Breast epithelium (tissue), 4 donors: ENCODE measurements at regions not wholly inside any gene's neighbourhood (a gene's known extent, or its start where the extent isn't known, plus 50 kb on each side); places are given as distances from the start of the nearest gene placed in this dataset.

ENCODE experiments used
- DNase-seq, 2 donors: peaks; one replicate each; pipeline ENCODE4 v3.0.0-alpha.2; 2019; ENCODE audit warnings: low spot score in 2 of 2
- H3K27ac ChIP-seq, 2 donors: fragments of 200-600 bp; sonication (generic) in 1 of 2; one replicate each; pipeline ENCODE4 v1.5.1; 2016 to 2019; ENCODE audit warnings: mild to moderate bottlenecking in 1 of 2
- H3K27me3 ChIP-seq, 2 donors: fragments of 200-600 bp; sonication (generic) in 1 of 2; one replicate each; pipeline versions ENCODE4 v1.5.1 to v1.6.0; 2017 to 2019; ENCODE audit warnings: control low read depth in 1 of 2, mild to moderate bottlenecking in 1 of 2
- H3K36me3 ChIP-seq: fragments of 200-600 bp; one replicate; pipeline ENCODE4 v1.5.1; 2019
- H3K4me1 ChIP-seq, 2 donors: fragments of 200-600 bp; sonication (generic); one replicate each; pipeline ENCODE4 v1.5.1; 2016 to 2019; ENCODE audit warnings: control low read depth in 1 of 2
- H3K4me3 ChIP-seq, 3 donors: fragments of 200-600 bp; sonication (generic); 1 replicate in 2 of 3; 2 replicates in 1 of 3; pipeline ENCODE4 v1.5.1; 2016 to 2019; ENCODE audit warnings: mild to moderate bottlenecking in 3 of 3, moderate library complexity in 2 of 3
- H3K9me3 ChIP-seq, 2 donors: fragments of 200-600 bp; sonication (generic) in 1 of 2; one replicate each; pipeline ENCODE4 v1.5.1; 2016 to 2019; ENCODE audit warnings: control low read depth in 1 of 2
- CTCF ChIP-seq, 3 donors: fragments of 450-650 bp; IDR thresholded peaks; one replicate each; pipeline ENCODE4 v1.5.1; 2016 to 2017; ENCODE audit warnings: antibody characterized with exemption in 3 of 3, mild to moderate bottlenecking in 3 of 3, moderate library complexity in 3 of 3
- POLR2A ChIP-seq: fragments of 450-650 bp; IDR thresholded peaks from one replicate; pipeline ENCODE4 v1.6.1; 2016; ENCODE audit warnings: antibody characterized with exemption, mild to moderate bottlenecking, moderate library complexity
- POLR2AphosphoS5 ChIP-seq, 3 donors: sonication (generic); formaldehyde crosslinking; IDR thresholded peaks; one replicate each; pipeline ENCODE4 v1.6.1; 2017; ENCODE audit warnings: antibody characterized with exemption in 3 of 3
- intact Hi-C: fragments of 100-400 bp; cut with DNase I; formaldehyde crosslinking; loops from one replicate; pipeline ENCODE4 v1.15.1; 2023; ENCODE audit warnings: low total_unique reads

GRCh38 chr14:42163136-42163535 lies 556.5 kb downstream of the LRFN5 start:
- H3K9me3 ChIP-seq, result peaks cover 0 to 5% of the 10 kb centered on the region in 2 donors
- intact Hi-C loops, result no loop called here
- H3K4me1 ChIP-seq, result no peaks in the 10 kb centered on the region
- no peak for TF ChIP-seq POLR2A
- TF ChIP-seq POLR2AphosphoS5 (IDR thresholded peaks at IDR 0.05), result no peak
- TF ChIP-seq CTCF (IDR thresholded peaks at IDR 0.05), result no peak
- H3K4me3 ChIP-seq, result no peak overlapping the region
- no peak for DNase-seq
- H3K36me3 ChIP-seq, result no peaks in the 10 kb centered on the region
- no peaks in the 10 kb centered on the region for H3K27me3 ChIP-seq
- no peak overlapping the region for H3K27ac ChIP-seq

- Histone ChIP-seq H3K27ac (no peak overlapping the region), H3K4me1 (no peaks in the 10 kb centered on the region), H3K27me3 (no peaks in the 10 kb centered on the region), H3K36me3 (no peaks in the 10 kb centered on the region), H3K9me3 (no peaks in the 10 kb centered on the region), H3K4me3 (no peak overlapping the region)
- TF ChIP-seq POLR2A (no peak), CTCF (IDR thresholded peaks at IDR 0.05) (no peak), POLR2AphosphoS5 (IDR thresholded peaks at IDR 0.05) (no peak)
- intact Hi-C loops, result no loop called here
- no peak for DNase-seq
Measured at GRCh38 chr14:42159138-42159537, 552.5 kb downstream of the LRFN5 start.

- no peak for DNase-seq
- Histone ChIP-seq H3K9me3 (no peaks in the 10 kb centered on the region), H3K4me3 (no peak overlapping the region), H3K27ac (no peak overlapping the region), H3K4me1 (no peaks in the 10 kb centered on the region), H3K27me3 (no peaks in the 10 kb centered on the region), H3K36me3 (no peaks in the 10 kb centered on the region)
- no peak for TF ChIP-seq CTCF (IDR thresholded peaks at IDR 0.05)
- TF ChIP-seq POLR2A, result no peak
- no peak for TF ChIP-seq POLR2AphosphoS5 (IDR thresholded peaks at IDR 0.05)
- intact Hi-C loops, result no loop called here
Measured at GRCh38 chr14:42149609-42150261, 543.1 kb downstream of the LRFN5 start.

GRCh38 chr14:42145766-42146165 lies 539.1 kb downstream of the LRFN5 start:
- Histone ChIP-seq H3K27me3 (no peaks in the 10 kb centered on the region), H3K4me1 (no peaks in the 10 kb centered on the region), H3K36me3 (no peaks in the 10 kb centered on the region), H3K4me3 (no peak overlapping the region), H3K27ac (no peak overlapping the region), H3K9me3 (no peaks in the 10 kb centered on the region)
- DNase-seq, result no peak
- no peak for TF ChIP-seq CTCF (IDR thresholded peaks at IDR 0.05)
- TF ChIP-seq POLR2AphosphoS5 (IDR thresholded peaks at IDR 0.05), result no peak
- no peak for TF ChIP-seq POLR2A
- intact Hi-C loops, result no loop called here

- no peak for DNase-seq
- Histone ChIP-seq H3K27ac (no peak overlapping the region), H3K4me1 (no peaks in the 10 kb centered on the region), H3K9me3 (no peaks in the 10 kb centered on the region), H3K4me3 (no peak overlapping the region), H3K27me3 (no peaks in the 10 kb centered on the region), H3K36me3 (no peaks in the 10 kb centered on the region)
- no peak for TF ChIP-seq POLR2AphosphoS5 (IDR thresholded peaks at IDR 0.05)
- no peak for TF ChIP-seq CTCF (IDR thresholded peaks at IDR 0.05)
- no peak for TF ChIP-seq POLR2A
- intact Hi-C loops, result no loop called here
Measured at GRCh38 chr14:42143114-42143513, 536.4 kb downstream of the LRFN5 start.
